Peyer's patch (tissue), 4 donors: ENCODE measurements at regions not wholly inside any gene's neighbourhood (a gene's known extent, or its start where the extent isn't known, plus 50 kb on each side); places are given as distances from the start of the nearest gene placed in this dataset.

Source experiments
- POLR2A ChIP-seq, 2 donors: fragments of 450-650 bp; IDR thresholded peaks; one replicate each; pipeline ENCODE4 v1.5.1; 2017; ENCODE audit warnings: antibody characterized with exemption in 2 of 2, mild to moderate bottlenecking in 2 of 2, moderate library complexity in 2 of 2
- TF ChIP-seq, protein P1 (sequence below), 6 experiments: fragments of 450-650 bp in 4 of 6; fragments of 200-600 bp in 2 of 6; sonication (generic) in 1 of 6; IDR thresholded peaks; one replicate each; pipeline ENCODE4 v1.5.1; 2017 to 2019; ENCODE audit warnings: antibody characterized with exemption in 6 of 6, mild to moderate bottlenecking in 3 of 6, moderate library complexity in 1 of 6

DNA sequence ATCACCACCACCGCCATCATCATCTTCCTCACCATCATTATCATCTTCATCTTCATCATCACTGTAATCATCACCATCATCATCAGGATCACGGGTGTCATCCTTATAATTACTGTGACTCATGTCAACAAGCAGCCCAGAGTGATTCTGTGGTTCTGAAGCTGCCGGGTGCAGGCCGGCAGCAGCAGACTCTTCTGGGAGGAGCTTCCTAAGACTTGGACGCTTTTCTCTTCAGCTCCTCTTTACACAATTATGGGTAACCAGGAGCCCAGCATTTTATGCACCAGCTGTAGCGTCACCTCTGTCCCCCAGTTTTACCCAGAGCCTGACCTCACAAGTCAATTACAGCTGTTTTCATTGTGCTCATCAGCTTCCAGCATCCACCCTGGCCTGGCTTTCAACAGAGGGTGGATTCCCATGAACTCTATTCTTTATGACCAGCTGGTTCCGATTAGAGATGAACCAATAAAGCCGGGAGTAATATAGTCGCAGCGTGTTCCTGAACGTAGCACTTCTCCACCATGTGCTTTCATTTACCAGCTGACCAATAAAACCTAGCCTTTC, 275.8 kb downstream of the FOXL1 start:
- TF ChIP-seq, protein P1, sequence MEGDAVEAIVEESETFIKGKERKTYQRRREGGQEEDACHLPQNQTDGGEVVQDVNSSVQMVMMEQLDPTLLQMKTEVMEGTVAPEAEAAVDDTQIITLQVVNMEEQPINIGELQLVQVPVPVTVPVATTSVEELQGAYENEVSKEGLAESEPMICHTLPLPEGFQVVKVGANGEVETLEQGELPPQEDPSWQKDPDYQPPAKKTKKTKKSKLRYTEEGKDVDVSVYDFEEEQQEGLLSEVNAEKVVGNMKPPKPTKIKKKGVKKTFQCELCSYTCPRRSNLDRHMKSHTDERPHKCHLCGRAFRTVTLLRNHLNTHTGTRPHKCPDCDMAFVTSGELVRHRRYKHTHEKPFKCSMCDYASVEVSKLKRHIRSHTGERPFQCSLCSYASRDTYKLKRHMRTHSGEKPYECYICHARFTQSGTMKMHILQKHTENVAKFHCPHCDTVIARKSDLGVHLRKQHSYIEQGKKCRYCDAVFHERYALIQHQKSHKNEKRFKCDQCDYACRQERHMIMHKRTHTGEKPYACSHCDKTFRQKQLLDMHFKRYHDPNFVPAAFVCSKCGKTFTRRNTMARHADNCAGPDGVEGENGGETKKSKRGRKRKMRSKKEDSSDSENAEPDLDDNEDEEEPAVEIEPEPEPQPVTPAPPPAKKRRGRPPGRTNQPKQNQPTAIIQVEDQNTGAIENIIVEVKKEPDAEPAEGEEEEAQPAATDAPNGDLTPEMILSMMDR (IDR thresholded peaks at IDR 0.05): no peak
- TF ChIP-seq POLR2A (IDR thresholded peaks at IDR 0.05): no peak
